Mesenchymal stem cell (in vitro differentiated cells and primary cell): ENCODE measurements at regions not wholly inside any gene's neighbourhood (a gene's known extent, or its start where the extent isn't known, plus 50 kb on each side); places are given as distances from the start of the nearest gene placed in this dataset.

Source experiments
- DNase-seq: peaks from one replicate; pipeline ENCODE4 v3.0.0-alpha.2; 2013
- H2AFZ ChIP-seq: one replicate; pipeline ENCODE4 v1.6.1; 2013; ENCODE audit warnings: low read depth, mild to moderate bottlenecking, control low read depth, inconsistent platforms, low read length, moderate library complexity
- H2AK5ac ChIP-seq: 2 replicates; pipeline ENCODE4 v1.6.1; 2013; ENCODE audit warnings: low read length, moderate library complexity, mild to moderate bottlenecking, inconsistent platforms; ENCODE audit not compliant: severe bottlenecking
- H2BK120ac ChIP-seq: one replicate; pipeline ENCODE4 v1.6.1; 2013; ENCODE audit warnings: low read depth, mild to moderate bottlenecking, inconsistent platforms, low read length, moderate library complexity
- H2BK12ac ChIP-seq, 2 experiments: one replicate each; pipeline ENCODE4 v1.6.1; 2013; ENCODE audit warnings: inconsistent platforms in 2 of 2, low read length in 2 of 2, mild to moderate bottlenecking in 2 of 2, moderate library complexity in 2 of 2, control low read depth in 1 of 2
- H2BK15ac ChIP-seq: one replicate; pipeline ENCODE4 v1.6.1; 2013; ENCODE audit warnings: mild to moderate bottlenecking, low read depth, inconsistent platforms; ENCODE audit not compliant: poor library complexity, severe bottlenecking
- H2BK5ac ChIP-seq: 2 replicates; pipeline ENCODE4 v1.6.1; 2013; ENCODE audit warnings: low read depth, mild to moderate bottlenecking, low read length, control low read depth, inconsistent platforms; ENCODE audit not compliant: poor library complexity, severe bottlenecking
- H3K14ac ChIP-seq, 2 experiments: one replicate each; pipeline ENCODE4 v1.6.1; 2013; ENCODE audit warnings: inconsistent platforms in 2 of 2, low read length in 2 of 2, control low read depth in 1 of 2, mild to moderate bottlenecking in 1 of 2, moderate library complexity in 1 of 2
- H3K18ac ChIP-seq, 2 experiments: one replicate each; pipeline ENCODE4 v1.6.1; 2013; ENCODE audit warnings: inconsistent platforms in 2 of 2, low read length in 2 of 2, control low read depth in 1 of 2, low read depth in 1 of 2, mild to moderate bottlenecking in 1 of 2
- H3K23ac ChIP-seq, 2 experiments: one replicate each; pipeline ENCODE4 v1.6.1; 2013; ENCODE audit warnings: inconsistent platforms in 2 of 2, low read length in 2 of 2, mild to moderate bottlenecking in 2 of 2, moderate library complexity in 2 of 2, control low read depth in 1 of 2
- H3K27ac ChIP-seq: 2 replicates; pipeline ENCODE4 v1.5.1; 2013; ENCODE audit warnings: mild to moderate bottlenecking, moderate library complexity, low read length, control low read depth, inconsistent platforms; ENCODE audit not compliant: poor library complexity, severe bottlenecking
- H3K27me3 ChIP-seq, 2 experiments: 2 replicates each; pipeline versions ENCODE4 v1.6.1 to v1.7.0; 2013; ENCODE audit warnings: low read length in 2 of 2, mild to moderate bottlenecking in 2 of 2, moderate library complexity in 2 of 2, control low read depth in 1 of 2, inconsistent platforms in 1 of 2; ENCODE audit not compliant: control insufficient read depth in 1 of 2, insufficient read depth in 1 of 2
- H3K36me3 ChIP-seq, 2 experiments: 2 replicates each; pipeline versions ENCODE4 v1.6.1 to v1.7.0; 2013; ENCODE audit warnings: low read length in 2 of 2, control low read depth in 1 of 2, inconsistent platforms in 1 of 2, low read depth in 1 of 2, mild to moderate bottlenecking in 1 of 2; ENCODE audit not compliant: insufficient read depth in 2 of 2, control insufficient read depth in 1 of 2
- H3K4ac ChIP-seq, 2 experiments: one replicate each; pipeline ENCODE4 v1.6.1; 2013; ENCODE audit warnings: inconsistent platforms in 2 of 2, low read length in 2 of 2, mild to moderate bottlenecking in 2 of 2, moderate library complexity in 2 of 2, control low read depth in 1 of 2, low read depth in 1 of 2
- H3K4me1 ChIP-seq: 2 replicates; pipeline ENCODE4 v1.6.1; 2013; ENCODE audit warnings: low read depth, low read length, control low read depth; ENCODE audit not compliant: control insufficient read depth, insufficient read depth
- H3K4me2 ChIP-seq: 2 replicates; pipeline ENCODE4 v1.6.1; 2013; ENCODE audit warnings: low read length, mild to moderate bottlenecking, inconsistent platforms; ENCODE audit not compliant: poor library complexity, severe bottlenecking
- H3K4me3 ChIP-seq, 2 experiments: 2 replicates each; pipeline versions ENCODE4 v1.5.1 to v1.7.0; 2013; ENCODE audit warnings: low read length in 2 of 2, mild to moderate bottlenecking in 2 of 2, control low read depth in 1 of 2, low read depth in 1 of 2; ENCODE audit not compliant: insufficient read depth in 1 of 2
- H3K79me1 ChIP-seq: replicated peaks from 2 replicates; pipeline ENCODE4 v1.6.1; 2013; ENCODE audit warnings: mild to moderate bottlenecking, control low read depth, low read length, inconsistent platforms; ENCODE audit not compliant: poor library complexity, severe bottlenecking
- H3K9ac ChIP-seq: 2 replicates; pipeline ENCODE4 v1.7.0; 2013; ENCODE audit warnings: mild to moderate bottlenecking, low read length, moderate library complexity
- H3K9me3 ChIP-seq: 2 replicates; pipeline ENCODE4 v1.7.0; 2013; ENCODE audit warnings: mild to moderate bottlenecking, low read length; ENCODE audit not compliant: control insufficient read depth
- H4K8ac ChIP-seq: one replicate; pipeline ENCODE4 v1.6.1; 2013; ENCODE audit warnings: inconsistent platforms, mild to moderate bottlenecking, low read length, moderate library complexity
- H4K91ac ChIP-seq: one replicate; pipeline ENCODE4 v1.6.1; 2013; ENCODE audit warnings: mild to moderate bottlenecking, low read length, inconsistent platforms
- WGBS: methylation state at CpG from one replicate; pipeline ENCODE4 v1.1.7; 2013; ENCODE audit warnings: mixed read lengths; 5-methylcytosine and 5-hydroxymethylcytosine counted together

DNA sequence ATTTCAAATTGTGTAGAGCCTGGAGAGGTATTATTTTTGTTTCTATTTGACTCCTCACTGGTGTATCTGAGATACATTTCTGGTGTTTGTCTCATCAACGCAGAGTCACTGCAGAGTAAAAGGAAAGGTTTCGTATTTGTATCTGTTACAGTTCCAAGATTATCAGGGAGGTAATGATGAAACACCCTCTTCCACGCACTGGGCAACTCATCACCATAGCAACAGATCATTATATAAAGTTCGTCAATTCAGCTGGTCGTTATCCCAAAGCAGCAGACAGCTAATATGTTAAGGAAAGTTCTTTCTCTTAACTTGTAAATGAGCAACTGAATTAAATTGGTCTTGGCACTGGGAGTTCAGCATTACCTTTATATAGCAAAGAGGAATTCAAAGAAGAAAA is 513.5 kb downstream of the MTRR start:
- Histone ChIP-seq H3K9ac (no peak overlapping the region), H3K79me1 (no peaks in the 10 kb centered on the region), H3K18ac (no peak overlapping the region), H3K4ac (no peak overlapping the region), H4K8ac (no peak overlapping the region), H3K27ac (no peak overlapping the region), H2BK5ac (no peak overlapping the region), H3K27me3 (peaks cover 0 to 6% of the 10 kb centered on the region in 2 experiments), H4K91ac (no peak overlapping the region), H3K4me2 (no peak overlapping the region), H3K4me3 (no peak overlapping the region), H2BK120ac (no peak overlapping the region), H2BK15ac (no peak overlapping the region), H2BK12ac (no peak overlapping the region), H2AFZ (no peak overlapping the region), H3K14ac (no peak overlapping the region), H3K23ac (no peak overlapping the region), H3K4me1 (no peaks in the 10 kb centered on the region), H3K9me3 (no peaks in the 10 kb centered on the region), H3K36me3 (no peaks in the 10 kb centered on the region), H2AK5ac (no peak overlapping the region)
- no peak for DNase-seq
- WGBS, result 17% methylated on average over 1 of the region's 5 CpGs

DNA sequence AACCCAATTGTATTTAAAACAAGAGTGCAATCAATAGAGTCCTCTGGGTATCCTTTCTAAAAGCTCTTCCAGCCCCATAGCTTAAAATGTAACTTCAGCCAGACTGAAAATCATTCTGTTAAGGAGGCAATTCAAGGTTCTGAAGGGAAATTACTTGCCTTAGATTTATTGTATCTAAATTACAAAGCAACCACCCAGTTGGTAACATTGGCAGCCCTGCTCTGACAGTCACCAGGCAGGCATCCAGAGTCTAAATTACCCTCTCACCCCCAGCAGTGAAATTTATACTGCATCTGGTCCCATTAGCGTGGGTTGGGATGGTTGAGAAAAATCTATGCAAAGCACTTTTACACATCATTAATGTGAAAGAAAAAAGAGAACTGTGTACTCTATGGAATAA is 514.7 kb downstream of the MTRR start:
- Histone ChIP-seq H3K9ac (no peak overlapping the region), H3K4me1 (no peaks in the 10 kb centered on the region), H2BK15ac (no peak overlapping the region), H3K14ac (no peak overlapping the region), H3K27me3 (peaks cover 0 to 8% of the 10 kb centered on the region in 2 experiments), H2BK5ac (no peak overlapping the region), H2BK120ac (no peak overlapping the region), H3K36me3 (no peaks in the 10 kb centered on the region), H2AFZ (no peak overlapping the region), H3K27ac (no peak overlapping the region), H3K4me3 (no peak overlapping the region), H3K4ac (no peak overlapping the region), H2AK5ac (no peak overlapping the region), H3K23ac (no peak overlapping the region), H2BK12ac (no peak overlapping the region), H3K9me3 (no peaks in the 10 kb centered on the region), H3K79me1 (no peaks in the 10 kb centered on the region), H3K4me2 (no peak overlapping the region), H3K18ac (no peak overlapping the region), H4K8ac (no peak overlapping the region), H4K91ac (no peak overlapping the region)
- no peak for DNase-seq
- WGBS, result no CpG with 5 or more reads among the region's 1 CpG

DNA sequence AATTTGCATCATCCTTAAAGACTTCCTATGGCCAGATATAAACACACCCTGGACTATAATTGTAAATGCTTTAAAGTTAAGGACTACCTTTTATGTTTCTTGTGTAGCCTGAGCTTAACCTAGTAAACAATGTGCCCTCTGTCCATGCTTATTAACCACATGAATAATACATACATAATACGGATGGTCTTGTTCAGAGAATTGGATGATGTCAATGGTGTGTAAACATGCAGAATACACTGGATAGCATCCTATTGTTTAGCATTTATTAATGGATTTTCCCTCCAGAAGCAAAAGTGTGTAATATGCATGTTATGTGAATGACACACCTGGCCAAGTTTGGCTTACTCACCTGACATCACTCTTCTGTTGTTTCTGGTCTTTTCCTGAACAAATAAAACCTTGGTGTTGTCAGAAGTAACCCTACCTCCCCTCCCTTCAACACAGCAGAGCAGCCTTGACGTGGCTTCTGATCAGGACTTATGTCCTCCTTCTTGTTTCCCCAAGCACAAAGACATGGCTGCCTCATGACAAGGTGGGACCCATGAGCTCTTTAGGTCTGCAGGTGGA is 517.9 kb downstream of the MTRR start:
- H3K4ac ChIP-seq, result no peak overlapping the region
- no peak overlapping the region for H2BK120ac ChIP-seq
- H4K91ac ChIP-seq, result no peak overlapping the region
- no peak overlapping the region for H3K18ac ChIP-seq
- H4K8ac ChIP-seq, result no peak overlapping the region
- no peak overlapping the region for H3K4me3 ChIP-seq
- no peak overlapping the region for H2AK5ac ChIP-seq
- no peaks in the 10 kb centered on the region for H3K36me3 ChIP-seq
- H3K23ac ChIP-seq, result no peak overlapping the region
- H3K9me3 ChIP-seq, result no peaks in the 10 kb centered on the region
- H3K9ac ChIP-seq, result no peak overlapping the region
- H2BK15ac ChIP-seq, result no peak overlapping the region
- H3K79me1 ChIP-seq, result no peaks in the 10 kb centered on the region
- H3K4me2 ChIP-seq, result no peak overlapping the region
- H3K4me1 ChIP-seq, result no peaks in the 10 kb centered on the region
- H3K27me3 ChIP-seq, result peaks cover 0 to 8% of the 10 kb centered on the region in 2 experiments
- no peak overlapping the region for H2BK5ac ChIP-seq
- H2AFZ ChIP-seq, result no peak overlapping the region
- DNase-seq, result no peak
- no peak overlapping the region for H3K14ac ChIP-seq
- H2BK12ac ChIP-seq, result no peak overlapping the region
- WGBS, result 38% methylated on average over 2 of the region's 2 CpGs
- no peak overlapping the region for H3K27ac ChIP-seq

DNA sequence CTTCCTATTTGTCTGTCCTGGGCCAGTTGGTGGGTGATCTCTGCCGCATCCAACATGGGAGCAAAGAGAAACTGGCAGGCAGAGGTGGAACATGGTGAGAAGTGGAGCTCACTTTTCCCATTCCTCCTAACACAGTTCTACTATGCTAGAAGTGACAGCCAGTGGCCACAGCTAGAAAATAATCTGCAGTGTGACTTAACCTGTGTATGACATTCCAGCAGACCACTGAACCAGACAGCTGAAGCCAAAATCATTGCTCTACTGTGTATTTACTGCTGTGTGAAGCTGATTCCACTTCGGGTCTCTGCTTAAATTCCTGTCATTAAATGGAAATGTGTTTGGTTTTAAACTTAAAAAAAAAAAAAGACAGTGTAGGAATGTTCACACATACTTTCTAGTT is 523.0 kb downstream of the MTRR start:
- Histone ChIP-seq H3K14ac (no peak overlapping the region), H3K27me3 (peaks cover 0 to 3% of the 10 kb centered on the region in 2 experiments), H4K8ac (no peak overlapping the region), H3K9me3 (no peaks in the 10 kb centered on the region), H3K36me3 (no peaks in the 10 kb centered on the region), H3K4ac (no peak overlapping the region), H3K23ac (no peak overlapping the region), H2BK12ac (no peak overlapping the region), H3K79me1 (no peaks in the 10 kb centered on the region), H3K18ac (no peak overlapping the region), H3K4me3 (no peak overlapping the region), H3K4me2 (no peak overlapping the region), H2BK15ac (no peak overlapping the region), H4K91ac (no peak overlapping the region), H3K9ac (no peak overlapping the region), H2AFZ (no peak overlapping the region), H2BK120ac (no peak overlapping the region), H3K27ac (no peak overlapping the region), H2BK5ac (no peak overlapping the region), H2AK5ac (no peak overlapping the region), H3K4me1 (peaks cover 1% of the 10 kb centered on the region)
- WGBS, result 100% methylated on average over 1 of the region's 2 CpGs
- no peak for DNase-seq
